ENCODE measurements at regions not wholly inside any gene's neighbourhood (a gene's known extent, or its start where the extent isn't known, plus 50 kb on each side); places are given as distances from the start of the nearest gene placed in this dataset.

DNA sequence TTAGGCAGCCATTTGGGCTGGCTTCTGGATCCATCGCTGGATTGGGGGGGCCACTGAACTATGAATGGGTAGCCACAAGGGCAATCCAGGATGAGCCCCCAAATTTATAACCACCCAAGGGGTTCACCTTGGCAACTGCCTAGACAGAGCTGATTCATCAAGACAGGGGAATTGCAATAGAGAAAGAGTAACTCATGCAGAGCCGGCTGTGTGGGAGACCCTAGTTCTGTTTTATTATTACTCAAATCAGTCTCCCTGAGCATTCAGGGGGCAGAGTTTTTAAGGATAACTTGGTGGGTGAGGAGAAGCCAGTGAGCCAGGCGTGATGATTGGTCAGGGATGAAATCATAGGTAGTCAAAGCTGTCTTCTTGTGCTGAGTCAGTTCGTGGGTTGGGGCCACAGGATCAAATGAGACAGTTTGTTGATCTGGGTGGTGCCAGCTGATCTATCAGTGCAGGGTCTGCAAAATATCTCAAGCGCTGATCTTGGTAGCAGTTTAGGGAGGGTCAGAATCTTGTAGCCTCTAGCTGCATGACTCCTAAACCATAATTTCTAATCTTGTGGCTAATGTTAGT is 57.9 kb downstream of the DNAJB9 start:
- Mint-ChIP-seq H3K27me3 (ENCODE audit: unreplicated experiment) (peaks cover 17% of the 10 kb centered on the region), H3K4me3 (ENCODE audit: low read depth, unreplicated experiment) (no peak overlapping the region), H3K4me1 (ENCODE audit: low read depth, unreplicated experiment) (no peaks in the 10 kb centered on the region), H3K9me3 (ENCODE audit: low read depth, unreplicated experiment) (no peaks in the 10 kb centered on the region), H3K27ac (ENCODE audit: unreplicated experiment) (no peak overlapping the region), H3K36me3 (ENCODE audit: insufficient read depth, unreplicated experiment) (no peaks in the 10 kb centered on the region)
- CTCF ChIA-PET = no interaction called here
- no TSS peak for BruUV-seq (replicated peaks)
- intact Hi-C loops (cut with micrococcal nuclease; ENCODE audit: unreplicated experiment) = no loop called here
- TF ChIP-seq, protein P1, sequence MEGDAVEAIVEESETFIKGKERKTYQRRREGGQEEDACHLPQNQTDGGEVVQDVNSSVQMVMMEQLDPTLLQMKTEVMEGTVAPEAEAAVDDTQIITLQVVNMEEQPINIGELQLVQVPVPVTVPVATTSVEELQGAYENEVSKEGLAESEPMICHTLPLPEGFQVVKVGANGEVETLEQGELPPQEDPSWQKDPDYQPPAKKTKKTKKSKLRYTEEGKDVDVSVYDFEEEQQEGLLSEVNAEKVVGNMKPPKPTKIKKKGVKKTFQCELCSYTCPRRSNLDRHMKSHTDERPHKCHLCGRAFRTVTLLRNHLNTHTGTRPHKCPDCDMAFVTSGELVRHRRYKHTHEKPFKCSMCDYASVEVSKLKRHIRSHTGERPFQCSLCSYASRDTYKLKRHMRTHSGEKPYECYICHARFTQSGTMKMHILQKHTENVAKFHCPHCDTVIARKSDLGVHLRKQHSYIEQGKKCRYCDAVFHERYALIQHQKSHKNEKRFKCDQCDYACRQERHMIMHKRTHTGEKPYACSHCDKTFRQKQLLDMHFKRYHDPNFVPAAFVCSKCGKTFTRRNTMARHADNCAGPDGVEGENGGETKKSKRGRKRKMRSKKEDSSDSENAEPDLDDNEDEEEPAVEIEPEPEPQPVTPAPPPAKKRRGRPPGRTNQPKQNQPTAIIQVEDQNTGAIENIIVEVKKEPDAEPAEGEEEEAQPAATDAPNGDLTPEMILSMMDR (IDR thresholded peaks at IDR 0.05; ENCODE audit: unreplicated experiment) = no peak
- DNase-seq = no peak

DNA sequence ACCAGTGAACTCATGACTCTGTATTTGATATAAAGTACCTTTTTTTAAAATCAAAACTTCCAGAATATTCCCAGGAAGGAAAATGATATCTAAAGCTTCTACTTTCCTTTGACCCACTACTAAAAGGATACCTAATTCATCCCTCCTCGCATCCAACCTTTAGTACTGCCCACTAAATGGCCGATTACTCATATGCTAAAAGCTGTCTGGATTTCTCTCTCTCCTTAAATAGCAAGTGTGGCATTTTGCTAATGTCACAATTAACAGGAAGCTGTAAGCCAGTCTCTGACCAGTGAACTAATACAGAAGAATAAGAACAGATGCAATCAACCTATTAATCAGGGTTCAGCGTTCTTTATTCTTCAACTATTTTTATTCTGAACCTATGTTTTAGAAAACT is 59.0 kb downstream of the DNAJB9 start:
- BruUV-seq (replicated peaks) = no TSS peak
- Mint-ChIP-seq H3K27ac (ENCODE audit: unreplicated experiment) (no peak overlapping the region), H3K36me3 (ENCODE audit: insufficient read depth, unreplicated experiment) (no peaks in the 10 kb centered on the region), H3K4me3 (ENCODE audit: low read depth, unreplicated experiment) (no peak overlapping the region), H3K4me1 (ENCODE audit: low read depth, unreplicated experiment) (no peaks in the 10 kb centered on the region), H3K27me3 (ENCODE audit: unreplicated experiment) (peaks cover 14% of the 10 kb centered on the region), H3K9me3 (ENCODE audit: low read depth, unreplicated experiment) (no peaks in the 10 kb centered on the region)
- DNase-seq = no peak
- CTCF ChIA-PET = no interaction called here
- TF ChIP-seq, protein P1 (IDR thresholded peaks at IDR 0.05; ENCODE audit: unreplicated experiment) = no peak
- intact Hi-C loops (cut with micrococcal nuclease; ENCODE audit: unreplicated experiment) = no loop called here

DNA sequence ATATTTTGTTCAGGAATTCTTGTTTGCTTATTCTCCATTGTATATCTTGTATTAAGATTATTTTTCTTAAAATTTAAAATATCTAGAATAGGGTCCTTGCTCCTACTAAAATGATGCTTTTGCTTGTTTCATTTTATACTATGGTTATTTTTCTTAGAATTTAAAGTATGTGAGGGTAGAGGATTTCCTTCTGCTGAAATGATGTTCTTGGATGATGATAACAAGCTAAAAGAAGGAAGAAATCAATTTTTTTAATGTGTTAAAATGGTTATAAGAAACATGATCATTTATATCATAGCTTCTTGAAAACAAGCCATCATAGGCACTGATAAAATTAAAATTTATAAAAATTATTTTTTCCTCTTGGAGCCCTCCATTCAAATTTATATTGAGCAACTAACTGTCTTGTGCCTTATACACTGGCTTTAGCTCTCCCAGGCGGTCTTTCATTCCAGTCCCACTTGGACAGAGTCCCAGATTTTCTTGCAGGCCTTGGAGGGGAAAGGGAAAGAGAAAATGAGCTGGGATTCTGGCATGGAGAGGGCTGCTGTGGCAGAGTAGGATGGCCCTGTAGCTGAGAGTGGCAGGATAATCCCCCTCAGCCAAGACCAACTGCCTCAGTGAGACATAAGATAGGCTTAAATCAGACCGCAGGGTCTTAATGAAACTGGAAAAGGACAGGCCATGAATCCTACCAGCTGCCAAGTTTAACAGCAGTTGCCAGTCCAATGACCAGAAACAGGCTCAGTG is 60.2 kb downstream of the DNAJB9 start:
- no peak overlapping the region for H3K4me3 Mint-ChIP-seq (ENCODE audit: low read depth, unreplicated experiment)
- H3K9me3 Mint-ChIP-seq (ENCODE audit: low read depth, unreplicated experiment) = no peaks in the 10 kb centered on the region
- BruUV-seq (replicated peaks) = no TSS peak
- peaks cover 3% of the 10 kb centered on the region for H3K27me3 Mint-ChIP-seq (ENCODE audit: unreplicated experiment)
- TF ChIP-seq, protein P1 (IDR thresholded peaks at IDR 0.05; ENCODE audit: unreplicated experiment) = no peak
- intact Hi-C loops (cut with micrococcal nuclease; ENCODE audit: unreplicated experiment) = no loop called here
- no peak for DNase-seq
- H3K4me1 Mint-ChIP-seq (ENCODE audit: low read depth, unreplicated experiment) = no peaks in the 10 kb centered on the region
- no peak overlapping the region for H3K27ac Mint-ChIP-seq (ENCODE audit: unreplicated experiment)
- H3K36me3 Mint-ChIP-seq (ENCODE audit: insufficient read depth, unreplicated experiment) = no peaks in the 10 kb centered on the region
- CTCF ChIA-PET = no interaction called here

DNA sequence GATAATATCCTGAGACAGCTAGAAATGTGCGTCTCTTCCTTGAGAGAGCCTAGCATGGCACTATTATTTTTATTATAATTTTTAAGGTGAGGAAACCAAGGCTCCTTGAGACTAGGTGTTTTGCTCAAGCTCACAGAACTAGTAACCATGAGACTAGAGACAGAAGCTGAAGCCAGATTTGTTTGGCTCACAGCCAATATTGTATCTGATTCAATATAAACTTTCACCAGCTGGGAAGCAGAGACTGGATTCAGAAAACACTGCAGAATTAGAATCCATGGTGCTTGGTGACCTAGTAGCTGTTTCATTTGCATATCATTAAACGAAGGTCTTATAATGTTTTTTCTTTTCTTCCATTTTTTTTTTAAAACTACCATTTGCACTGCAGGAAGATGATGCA is 64.4 kb downstream of the DNAJB9 start:
- BruUV-seq (replicated peaks) = no TSS peak
- Mint-ChIP-seq H3K4me1 (ENCODE audit: low read depth, unreplicated experiment) (no peaks in the 10 kb centered on the region), H3K4me3 (ENCODE audit: low read depth, unreplicated experiment) (no peak overlapping the region), H3K9me3 (ENCODE audit: low read depth, unreplicated experiment) (no peaks in the 10 kb centered on the region), H3K27me3 (ENCODE audit: unreplicated experiment) (no peaks in the 10 kb centered on the region), H3K36me3 (ENCODE audit: insufficient read depth, unreplicated experiment) (no peaks in the 10 kb centered on the region), H3K27ac (ENCODE audit: unreplicated experiment) (no peak overlapping the region)
- CTCF ChIA-PET = no interaction called here
- TF ChIP-seq, protein P1 (IDR thresholded peaks at IDR 0.05; ENCODE audit: unreplicated experiment) = no peak
- no peak for DNase-seq
- intact Hi-C loops (cut with micrococcal nuclease; ENCODE audit: unreplicated experiment) = no loop called here
